SK-N-SH (cell line): ENCODE measurements at regions not wholly inside any gene's neighbourhood (a gene's known extent, or its start where the extent isn't known, plus 50 kb on each side); places are given as distances from the start of the nearest gene placed in this dataset.

Source experiments
- CTCF ChIA-PET: fragments of 300-600, 350-600 bp; formaldehyde crosslinking; extraction: SDS; loops from one replicate; lab custom pipeline; 2021; lab: Yijun Ruan, JAX
- POLR2A ChIA-PET: fragments of 350-600 bp; sonication (Branson Sonifier 250); formaldehyde crosslinking; extraction: SDS; loops from one replicate; lab custom pipeline; 2020; ENCODE audit warnings: antibody characterized with exemption, inconsistent platforms; lab: Yijun Ruan, JAX
- DNase-seq: peaks from one replicate; pipeline ENCODE4 v3.0.0; 2012
- H2AFZ ChIP-seq: fragments of 200-600 bp; sonication (generic); 2 replicates; pipeline ENCODE4 v1.8.1; 2016; ENCODE audit warnings: antibody characterized with exemption, mild to moderate bottlenecking, low read depth
- H3F3A ChIP-seq: fragments of 200-600 bp; sonication (generic); replicated peaks from 2 replicates; pipeline ENCODE3; 2016; ENCODE audit warnings: antibody characterized with exemption, mild to moderate bottlenecking; ENCODE audit not compliant: insufficient read depth
- H3K27ac ChIP-seq, 2 experiments: fragments of 200-500 bp in 1 of 2; fragments of 200-600 bp in 1 of 2; sonication (Bioruptor generic) in 1 of 2; sonication (generic), shearing (Covaris generic) in 1 of 2; 2 replicates each; pipeline versions ENCODE4 v1.5.1 to v1.6.1; 2014 to 2016; ENCODE audit warnings: low read depth in 2 of 2, inconsistent platforms in 1 of 2, low read length in 1 of 2, mild to moderate bottlenecking in 1 of 2, mixed read lengths in 1 of 2
- H3K27me3 ChIP-seq: fragments of 200-600 bp; sonication (generic), shearing (Covaris generic); 2 replicates; pipeline ENCODE4 v1.6.1; 2016; ENCODE audit warnings: mixed run types; ENCODE audit not compliant: insufficient read depth
- H3K36me3 ChIP-seq, 2 experiments: fragments of 200-500 bp in 1 of 2; fragments of 200-600 bp in 1 of 2; sonication (Bioruptor generic) in 1 of 2; sonication (generic) in 1 of 2; replicated peaks in 1 of 2; 2 replicates each; pipeline versions ENCODE3 to v1.5.1; 2014 to 2016; ENCODE audit warnings: low read length in 1 of 2, mild to moderate bottlenecking in 1 of 2; ENCODE audit not compliant: insufficient read depth in 2 of 2, control insufficient read depth in 1 of 2
- H3K4me1 ChIP-seq, 2 experiments: fragments of 200-500 bp in 1 of 2; fragments of 200-600 bp in 1 of 2; sonication (Bioruptor generic) in 1 of 2; sonication (generic), shearing (Covaris generic) in 1 of 2; 2 replicates each; pipeline versions ENCODE4 v1.5.1 to v1.6.1; 2014 to 2016; ENCODE audit warnings: low read depth in 1 of 2, low read length in 1 of 2, mixed run types in 1 of 2; ENCODE audit not compliant: insufficient read depth in 2 of 2, control insufficient read depth in 1 of 2
- H3K4me2 ChIP-seq: fragments of 200-600 bp; sonication (generic), shearing (Covaris generic); 2 replicates; pipeline ENCODE4 v1.6.1; 2017; ENCODE audit warnings: mixed run types
- H3K4me3 ChIP-seq, 2 experiments: fragments of 200-500 bp in 1 of 2; fragments of 200-600 bp in 1 of 2; sonication (Bioruptor generic) in 1 of 2; sonication (generic), shearing (Covaris generic) in 1 of 2; 2 replicates each; pipeline versions ENCODE4 v1.5.1 to v1.8.1; 2014 to 2016; ENCODE audit warnings: low read depth in 2 of 2, inconsistent platforms in 1 of 2, low read length in 1 of 2, mild to moderate bottlenecking in 1 of 2, mixed read lengths in 1 of 2, moderate library complexity in 1 of 2
- H3K79me2 ChIP-seq: fragments of 200-600 bp; sonication (generic); 2 replicates; pipeline ENCODE4 v1.8.1; 2017; ENCODE audit warnings: mild to moderate bottlenecking; ENCODE audit not compliant: insufficient read depth
- H3K9ac ChIP-seq: fragments of 200-600 bp; sonication (generic); 2 replicates; pipeline ENCODE4 v1.6.1; 2017; ENCODE audit warnings: mixed run types
- H3K9me2 ChIP-seq: fragments of 200-600 bp; sonication (generic); 2 replicates; pipeline ENCODE4 v1.6.1; 2017; ENCODE audit warnings: mixed run types
- H3K9me3 ChIP-seq: fragments of 200-600 bp; sonication (generic); 2 replicates; pipeline ENCODE4 v1.6.1; 2017; ENCODE audit warnings: mixed run types, mild to moderate bottlenecking, moderate library complexity
- H4K20me1 ChIP-seq: fragments of 200-600 bp; sonication (generic); 2 replicates; pipeline ENCODE4 v1.6.1; 2017; ENCODE audit warnings: mild to moderate bottlenecking, mixed run types; ENCODE audit not compliant: insufficient read depth
- CHD2 ChIP-seq: fragments of 150-350 bp; IDR thresholded peaks from 2 replicates; pipeline ENCODE4 v1.6.1; 2018; ENCODE audit warnings: low read length; ENCODE audit not compliant: partially characterized antibody
- GABPA ChIP-seq: IDR thresholded peaks from 2 replicates; pipeline ENCODE4 v1.4.0; 2012; ENCODE audit warnings: low read depth, mild to moderate bottlenecking
- IRF3 ChIP-seq: fragments of 150-350 bp; IDR thresholded peaks from 2 replicates; pipeline ENCODE4 v1.6.1; 2016; ENCODE audit warnings: mild to moderate bottlenecking, low read depth, low read length
- NRF1 ChIP-seq: IDR thresholded peaks from 2 replicates; pipeline ENCODE4 v1.6.1; 2012; ENCODE audit warnings: low read depth, mild to moderate bottlenecking, low read length
- PBX3 ChIP-seq: IDR thresholded peaks from 2 replicates; pipeline ENCODE4; 2012
- RAD21 ChIP-seq: IDR thresholded peaks from 2 replicates; pipeline ENCODE4 v1.6.1; 2012; ENCODE audit warnings: mild to moderate bottlenecking, low read length
- SIN3A ChIP-seq: IDR thresholded peaks from 2 replicates; pipeline ENCODE4 v1.6.1; 2012; ENCODE audit warnings: low read depth, mild to moderate bottlenecking, low read length, moderate library complexity, borderline replicate concordance
- TEAD4 ChIP-seq: IDR thresholded peaks from 2 replicates; pipeline ENCODE4 v1.4.0; 2012; ENCODE audit warnings: mild to moderate bottlenecking, borderline replicate concordance; ENCODE audit not compliant: insufficient read depth
- WGBS: methylation state at CpG from one replicate; pipeline ENCODE4 v1.1.6; 2017; ENCODE audit warnings: low lambda C conversion rate; 5-methylcytosine and 5-hydroxymethylcytosine counted together

GRCh38 chr1:80767711-80768110 lies 1033.0 kb upstream of the ADGRL2 start:
- Histone ChIP-seq H3K4me2 (no peak overlapping the region), H3K36me3 (no peaks in the 10 kb centered on the region), H4K20me1 (no peaks in the 10 kb centered on the region), H3K4me3 (no peak overlapping the region), H3F3A (no peaks in the 10 kb centered on the region), H3K9me3 (no peaks in the 10 kb centered on the region)
- TF ChIP-seq PBX3 = no peak
- TF ChIP-seq TEAD4 = no peak
- TF ChIP-seq IRF3 = no peak
- no peak for TF ChIP-seq GABPA
- no peak for TF ChIP-seq SIN3A
- TF ChIP-seq RAD21 = no peak
- TF ChIP-seq, all 33 proteins: peak for 0
- Histone ChIP-seq H3K79me2 (no peaks in the 10 kb centered on the region), H3K9ac (no peak overlapping the region), H3K27me3 (no peaks in the 10 kb centered on the region), H3K27ac (no peak overlapping the region), H2AFZ (no peak overlapping the region), H3K9me2 (no peaks in the 10 kb centered on the region), H3K4me1 (no peaks in the 10 kb centered on the region)
- 80% methylated on average over 2 of the region's 2 CpGs for WGBS
- CTCF ChIA-PET = no interaction called here
- no peak for DNase-seq
- POLR2A ChIA-PET = no interaction called here

GRCh38 chr1:80759354-80759753 lies 1041.4 kb upstream of the ADGRL2 start:
- DNase-seq = no peak
- Histone ChIP-seq H3K9ac (no peak overlapping the region), H3K4me3 (no peak overlapping the region), H3K36me3 (no peaks in the 10 kb centered on the region), H3K4me1 (no peaks in the 10 kb centered on the region), H3K9me3 (no peaks in the 10 kb centered on the region), H3F3A (no peaks in the 10 kb centered on the region)
- POLR2A ChIA-PET = no interaction called here
- WGBS = 83% methylated on average over 1 of the region's 1 CpG
- no peak for TF ChIP-seq CHD2
- TF ChIP-seq, all 33 proteins: peak for 0
- Histone ChIP-seq H3K27ac (no peak overlapping the region), H2AFZ (no peak overlapping the region), H3K9me2 (no peaks in the 10 kb centered on the region), H3K79me2 (no peaks in the 10 kb centered on the region), H3K27me3 (no peaks in the 10 kb centered on the region), H3K4me2 (no peak overlapping the region), H4K20me1 (no peaks in the 10 kb centered on the region)
- CTCF ChIA-PET = no interaction called here

GRCh38 chr1:80755944-80756343 lies 1044.8 kb upstream of the ADGRL2 start:
- DNase-seq = no peak
- TF ChIP-seq RAD21 (no peak), NRF1 (no peak)

More at GRCh38 chr1:80755944-80756343, 1044.8 kb upstream of the ADGRL2 start:
- CTCF ChIA-PET = no interaction called here
- WGBS = 55% methylated on average over 2 of the region's 2 CpGs
- no peaks in the 10 kb centered on the region for H3K27me3 ChIP-seq
- no peaks in the 10 kb centered on the region for H4K20me1 ChIP-seq
- no peak overlapping the region for H3K4me2 ChIP-seq
- no peaks in the 10 kb centered on the region for H3K9me3 ChIP-seq
- no peaks in the 10 kb centered on the region for H3K36me3 ChIP-seq
- no peak overlapping the region for H3K4me3 ChIP-seq
- no peaks in the 10 kb centered on the region for H3K9me2 ChIP-seq
- H3K27ac ChIP-seq = no peak overlapping the region
- POLR2A ChIA-PET = no interaction called here
- H3K4me1 ChIP-seq = no peaks in the 10 kb centered on the region
- no peaks in the 10 kb centered on the region for H3F3A ChIP-seq
- no peaks in the 10 kb centered on the region for H3K79me2 ChIP-seq
- no peak overlapping the region for H3K9ac ChIP-seq
- no peak overlapping the region for H2AFZ ChIP-seq
